ENCODE measurements at regions not wholly inside any gene's neighbourhood (a gene's known extent, or its start where the extent isn't known, plus 50 kb on each side); places are given as distances from the start of the nearest gene placed in this dataset.

DNA sequence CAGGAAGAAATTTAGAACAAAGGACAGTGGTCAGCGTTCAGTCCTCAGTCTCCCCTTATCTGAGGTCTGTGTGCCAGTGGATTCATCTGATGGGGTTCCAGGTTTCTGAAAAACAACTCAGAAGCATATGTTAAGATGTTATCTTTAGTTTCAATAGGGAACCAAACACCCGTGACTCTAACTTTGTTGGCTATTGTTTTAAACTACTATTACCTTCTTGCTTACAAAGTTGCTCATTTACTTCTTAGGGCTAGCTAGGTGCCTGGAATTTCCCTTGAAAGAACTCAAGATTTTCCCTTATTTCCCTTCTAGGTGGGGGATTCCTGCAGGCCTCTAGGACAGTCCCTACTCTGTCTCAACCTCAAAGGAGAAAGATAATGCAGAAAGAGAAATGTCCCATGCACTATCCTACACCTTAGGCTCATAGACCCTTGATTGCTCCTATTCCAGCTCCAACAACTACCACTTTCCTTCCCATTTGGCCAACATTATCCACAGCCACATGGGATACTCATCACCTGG lies 192.5 kb upstream of the LYZL1 start:
- no peak for FAIRE-seq

DNA sequence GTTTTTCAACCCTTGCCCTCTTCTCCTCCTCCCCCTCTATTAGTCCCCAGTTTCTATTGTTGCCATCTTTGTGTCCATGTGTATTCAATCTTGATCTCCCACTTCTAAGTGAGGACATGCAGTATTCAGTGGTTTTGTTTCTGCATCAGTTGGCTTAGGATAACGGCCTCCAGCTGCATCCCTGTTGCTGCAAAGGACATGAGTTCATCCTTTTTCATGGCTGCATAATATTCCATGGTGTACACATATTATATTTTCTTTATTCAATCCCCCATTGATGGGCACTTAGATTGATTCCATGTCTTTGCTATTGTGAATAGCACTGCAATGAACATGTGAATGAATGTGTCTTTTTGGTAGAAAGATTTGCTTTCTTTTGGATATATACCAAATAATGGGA lies 190.4 kb upstream of the LYZL1 start:
- FAIRE-seq, result no peak

DNA sequence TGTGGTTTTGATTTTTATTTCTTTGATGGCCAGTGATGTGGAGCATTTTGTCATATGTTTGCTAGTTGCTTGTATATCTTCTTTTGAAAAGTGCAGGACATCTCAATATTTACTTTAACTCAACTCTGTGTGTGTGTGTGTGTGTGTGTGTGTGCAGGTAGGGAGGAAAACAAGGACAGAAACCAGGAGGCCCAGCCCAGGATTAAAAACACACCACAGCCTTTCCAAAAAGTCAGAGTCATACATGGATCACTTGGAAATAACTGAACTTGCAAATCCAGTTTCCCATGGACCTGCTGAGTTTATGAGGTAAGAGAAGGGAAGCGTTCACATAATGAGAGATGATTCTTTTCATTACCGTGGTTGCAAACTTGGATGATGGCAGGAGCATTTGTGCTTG lies 189.9 kb upstream of the LYZL1 start:
- FAIRE-seq, result no peak

DNA sequence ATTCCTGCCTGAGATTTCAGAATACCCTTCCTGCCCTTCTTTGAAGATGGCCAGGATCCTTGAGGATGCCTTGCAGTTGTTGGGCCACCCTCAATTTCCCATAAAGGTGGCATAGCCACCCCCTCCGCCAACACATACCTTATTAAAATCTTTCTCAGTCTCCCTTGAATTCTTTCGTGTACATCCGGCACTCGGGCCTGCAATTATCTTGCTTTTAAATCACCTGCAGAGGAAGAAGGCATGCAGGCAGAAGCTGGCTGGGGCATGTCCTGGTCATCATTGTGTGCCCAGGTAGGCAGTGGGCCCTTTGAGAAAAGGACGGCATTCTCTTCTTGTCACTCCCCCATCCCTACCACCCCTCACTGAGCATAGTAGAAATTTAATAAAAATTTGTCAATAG lies 189.5 kb upstream of the LYZL1 start:
- no peak for FAIRE-seq

DNA sequence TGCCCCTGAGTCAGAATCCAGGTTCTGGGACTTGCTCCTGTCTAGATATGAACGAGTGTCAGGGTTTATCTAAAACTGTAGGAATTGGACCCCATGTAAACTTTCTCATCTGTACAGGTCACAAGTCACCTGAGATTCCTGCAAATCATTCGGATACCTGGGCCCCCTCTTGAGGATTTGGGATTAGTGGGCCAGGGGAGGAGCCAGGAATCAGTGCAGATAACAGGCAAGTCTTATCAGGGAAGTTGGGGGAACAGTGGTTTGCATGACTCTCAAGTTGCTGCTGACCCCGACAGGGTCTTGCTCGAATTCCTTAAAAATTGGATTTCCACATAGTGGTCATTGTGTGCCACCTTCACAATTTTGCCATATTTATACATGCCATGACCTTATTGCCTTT lies 188.4 kb upstream of the LYZL1 start:
- FAIRE-seq, result no peak

DNA sequence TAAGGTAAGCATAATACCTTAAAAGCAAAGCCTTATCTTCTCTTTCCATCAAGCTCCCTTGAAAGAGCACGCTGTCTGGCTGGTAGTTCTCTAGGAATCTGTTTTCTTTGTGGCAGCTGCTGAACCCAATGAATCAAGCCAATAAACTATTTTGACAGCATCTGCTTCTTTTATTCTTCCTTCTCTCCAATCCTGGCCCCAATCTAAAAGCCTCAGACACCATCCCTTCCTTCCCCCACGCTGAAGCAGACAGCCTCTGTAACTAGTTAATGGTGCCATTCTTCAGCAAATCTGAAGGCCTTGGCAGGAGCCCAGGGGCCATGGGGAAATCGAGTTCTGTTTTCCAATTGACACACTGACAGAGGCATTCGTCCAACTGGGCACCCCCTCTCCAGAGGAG lies 186.6 kb upstream of the LYZL1 start:
- FAIRE-seq, result no peak

DNA sequence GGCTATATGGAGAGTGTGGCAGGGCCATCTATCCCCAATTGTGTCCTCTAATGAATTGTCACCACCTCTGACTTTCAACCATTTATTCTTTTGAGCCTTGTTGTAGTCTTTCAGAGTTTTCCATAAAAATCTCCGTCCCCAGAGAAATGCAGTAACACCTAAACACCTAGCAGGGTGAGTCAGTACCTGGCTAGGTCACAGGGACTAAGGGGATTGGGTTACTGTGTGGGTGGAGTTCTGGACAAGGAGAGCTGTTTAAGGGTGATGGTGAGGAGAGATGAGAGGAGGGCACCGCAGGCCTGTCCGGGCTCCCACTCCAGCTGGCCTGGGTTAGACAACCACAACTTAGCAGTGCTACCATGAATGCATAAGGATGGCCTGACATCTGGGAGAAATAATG lies 186.2 kb upstream of the LYZL1 start:
- FAIRE-seq, result no peak

DNA sequence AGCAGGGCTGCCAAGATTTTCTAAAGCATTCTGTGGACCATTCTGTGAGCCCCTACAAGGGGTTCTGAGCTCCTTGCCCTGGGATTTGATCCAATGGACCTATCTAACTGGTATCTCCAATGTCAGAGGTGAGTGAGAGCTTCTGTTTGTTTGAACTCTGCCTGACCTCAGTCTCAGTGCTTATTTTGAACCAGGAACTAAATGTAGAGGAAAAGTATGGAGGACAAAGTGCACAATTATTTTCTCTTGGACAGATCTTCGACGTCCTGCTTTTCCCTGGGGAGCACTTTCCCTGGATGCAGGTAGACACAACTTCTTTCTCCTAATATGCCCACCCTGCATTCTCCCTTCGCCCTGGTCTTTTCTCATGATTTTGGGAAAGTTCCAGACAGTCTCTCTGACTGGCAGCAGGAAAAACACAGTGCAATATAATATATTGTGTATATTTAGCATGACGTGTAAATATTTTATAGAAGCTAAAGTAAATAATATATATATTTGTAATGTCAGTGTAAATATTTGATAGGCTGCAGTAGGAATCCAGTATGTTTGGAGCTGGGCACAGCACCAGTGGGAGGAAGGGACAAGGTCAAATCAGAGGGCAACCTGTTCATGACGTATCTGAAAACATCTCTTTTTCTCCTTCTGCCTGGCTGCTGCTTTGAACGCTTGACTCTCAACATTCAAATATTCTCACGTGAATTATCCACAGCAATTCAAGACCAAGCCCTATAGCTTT lies 184.0 kb upstream of the LYZL1 start:
- no peak for FAIRE-seq

DNA sequence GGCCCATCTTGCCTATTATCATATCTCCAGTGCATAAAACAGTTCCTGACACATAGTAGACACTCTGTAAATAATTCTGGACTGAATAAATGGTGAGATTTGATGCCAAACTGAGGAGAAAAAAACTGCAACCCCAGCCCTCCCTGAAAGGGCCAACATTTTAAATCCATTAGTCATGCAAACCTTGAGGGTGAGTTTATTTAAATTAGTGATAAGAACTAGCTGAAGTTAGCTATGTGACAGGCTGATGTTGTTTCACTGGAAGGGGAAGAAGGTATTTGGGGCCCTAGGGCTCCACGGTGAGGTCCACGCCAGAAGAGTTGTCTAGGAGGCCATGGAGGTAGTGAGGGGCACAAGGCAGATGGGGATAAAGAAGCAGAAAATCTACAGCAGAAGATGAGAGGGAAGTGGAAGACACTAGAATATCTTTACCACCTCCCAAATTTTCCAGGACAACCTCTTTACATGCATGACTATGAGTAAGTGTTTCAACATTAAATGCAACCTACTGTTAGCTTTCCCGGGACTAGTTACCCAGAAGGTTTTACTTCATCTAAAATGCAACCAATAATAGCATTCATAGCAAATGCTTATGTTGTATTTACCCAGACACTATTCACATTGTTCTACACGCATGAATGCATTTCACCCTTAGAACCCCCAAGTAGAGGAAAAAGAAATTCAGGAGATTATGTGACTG lies 183.2 kb upstream of the LYZL1 start:
- no peak for FAIRE-seq

DNA sequence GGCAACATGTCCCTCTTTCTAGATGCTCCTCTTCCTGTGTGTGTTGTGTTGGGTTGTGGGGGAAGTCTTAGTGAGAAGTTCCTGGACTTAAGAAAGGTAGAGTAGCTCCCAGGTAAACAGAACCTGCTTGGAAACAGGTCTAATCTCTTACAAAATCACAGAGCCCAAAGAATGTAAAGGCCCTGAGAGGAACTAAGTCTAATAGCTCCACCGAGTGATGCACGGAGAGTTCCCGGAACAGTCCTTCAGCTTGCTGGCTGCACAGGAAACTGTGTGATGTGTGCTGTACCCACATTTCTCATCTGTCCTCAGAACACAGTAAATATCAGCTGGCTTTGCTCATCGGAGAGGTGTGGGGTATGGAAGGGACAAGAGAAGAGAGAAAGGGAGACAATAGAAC lies 182.6 kb upstream of the LYZL1 start:
- no peak for FAIRE-seq

DNA sequence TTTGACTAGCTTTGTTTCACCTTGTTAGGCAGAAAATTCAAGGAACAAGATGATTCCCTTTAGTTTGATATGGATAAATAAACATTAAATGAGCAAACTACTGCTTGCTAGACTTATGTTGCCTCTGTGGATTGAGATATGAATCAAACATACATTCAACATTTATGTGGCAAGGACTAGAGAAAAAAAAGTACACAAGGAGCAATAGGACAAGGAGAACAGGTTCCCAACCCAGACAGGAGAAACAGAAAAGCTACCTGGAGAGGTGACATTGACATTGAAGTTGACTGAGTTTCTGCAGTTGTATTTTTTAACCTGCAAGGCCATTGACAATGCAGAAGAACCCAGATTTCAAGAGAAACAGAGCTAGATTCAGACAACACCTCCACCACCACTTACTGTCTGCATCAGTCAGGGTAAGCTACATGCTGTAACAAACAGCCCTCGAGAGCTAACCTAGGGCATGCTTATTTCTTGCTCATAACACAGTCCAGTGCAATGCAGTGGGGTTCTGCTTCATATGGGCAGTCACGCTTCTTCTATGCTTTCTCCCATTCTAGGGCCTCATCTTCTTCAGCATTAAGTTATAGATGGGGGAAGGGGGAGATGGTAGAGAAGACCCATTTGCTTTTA lies 180.9 kb upstream of the LYZL1 start:
- FAIRE-seq, result no peak

DNA sequence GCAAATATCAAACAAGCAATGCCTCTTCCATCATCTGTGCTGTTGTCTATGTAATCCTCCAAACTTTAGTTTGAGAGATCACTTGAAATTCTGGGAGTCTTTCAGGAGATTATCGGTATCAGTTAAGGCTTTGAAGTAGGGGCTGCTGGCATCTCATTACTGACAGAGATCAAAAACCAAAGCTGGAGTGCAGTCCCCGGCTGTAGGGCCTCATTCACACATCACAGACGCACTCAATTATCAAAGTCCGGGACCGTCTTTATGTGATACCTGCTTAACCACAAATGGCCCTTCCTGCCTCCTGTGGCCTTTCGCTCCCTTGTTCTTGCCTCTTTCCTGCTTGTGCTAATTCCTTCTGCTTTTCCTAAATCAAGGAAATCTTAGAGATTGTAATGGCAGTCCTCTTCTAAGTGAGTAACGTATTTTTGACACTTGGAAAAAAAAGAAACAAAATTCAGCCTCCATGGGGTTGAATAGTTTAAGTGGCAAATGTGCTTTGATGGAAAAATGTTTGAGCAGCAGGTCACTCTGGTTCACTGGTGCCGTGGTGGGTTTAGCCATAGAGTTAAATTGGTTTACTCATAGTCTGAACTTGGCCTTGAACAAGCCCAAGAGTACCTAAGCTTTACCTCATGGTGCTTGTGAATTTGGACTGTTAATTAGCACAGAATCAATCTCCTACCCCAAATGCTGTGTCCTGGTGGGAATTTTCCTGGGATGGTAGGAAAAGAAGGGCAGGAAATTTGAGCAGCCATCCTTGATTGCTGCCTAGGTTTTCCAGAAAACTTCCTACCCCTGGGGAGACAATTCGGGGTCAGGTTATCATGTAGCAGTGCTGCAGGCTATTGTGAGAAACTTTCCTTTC lies 178.9 kb upstream of the LYZL1 start:
- no peak for FAIRE-seq

DNA sequence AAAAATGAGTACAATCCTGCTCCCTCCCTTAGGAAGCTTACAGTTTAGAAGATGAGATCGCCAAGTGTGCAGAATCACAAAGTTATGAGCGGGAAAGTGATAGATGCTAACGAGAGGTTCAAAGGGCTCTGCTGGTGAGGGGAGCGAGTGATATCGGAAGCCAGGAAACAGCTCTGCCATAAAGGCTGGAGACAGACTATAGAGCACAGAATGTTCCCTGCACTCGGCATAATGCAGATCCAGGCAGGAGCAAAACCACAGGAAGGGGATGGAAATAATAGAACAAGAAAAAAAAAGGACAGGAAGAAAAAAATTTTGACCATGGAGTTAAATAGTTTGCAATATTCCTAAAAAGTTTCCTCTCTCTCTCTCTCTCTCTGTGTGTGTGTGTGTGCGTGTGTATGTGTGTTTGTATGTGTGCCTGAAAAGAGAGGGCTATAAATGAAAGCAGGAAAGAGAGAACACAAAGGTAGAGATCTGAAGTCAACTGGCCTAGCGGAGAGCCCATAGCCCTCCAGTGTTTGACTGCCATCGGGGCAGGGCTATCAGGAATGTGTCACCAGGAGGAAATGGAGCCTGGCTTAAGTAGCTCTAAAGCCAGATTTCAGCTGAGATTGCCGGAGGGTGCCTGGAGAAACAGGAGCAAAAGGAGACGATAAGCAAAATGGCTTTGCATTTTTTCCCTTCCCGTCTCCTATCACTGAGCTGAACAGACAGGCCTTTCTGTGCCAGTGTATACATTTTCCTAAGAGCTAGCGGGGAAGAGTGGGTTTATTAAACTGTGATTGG lies 175.8 kb upstream of the LYZL1 start:
- FAIRE-seq, result no peak

DNA sequence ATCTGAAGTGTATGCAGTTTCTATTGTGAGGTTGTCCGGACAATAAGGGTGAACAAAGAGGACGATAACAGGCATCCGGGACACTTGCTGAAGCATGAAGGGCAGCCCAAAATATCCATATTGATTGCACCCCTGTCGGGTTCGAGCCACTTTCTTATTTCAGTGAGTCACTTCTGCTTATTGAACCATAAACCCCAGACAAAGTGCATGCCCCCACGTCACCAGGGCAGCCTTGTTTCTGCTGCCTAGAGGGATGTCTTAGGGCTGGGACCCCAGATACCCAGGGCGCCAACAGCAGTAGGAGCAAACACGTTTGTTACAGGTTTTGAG lies 175.3 kb upstream of the LYZL1 start:
- no peak for FAIRE-seq

DNA sequence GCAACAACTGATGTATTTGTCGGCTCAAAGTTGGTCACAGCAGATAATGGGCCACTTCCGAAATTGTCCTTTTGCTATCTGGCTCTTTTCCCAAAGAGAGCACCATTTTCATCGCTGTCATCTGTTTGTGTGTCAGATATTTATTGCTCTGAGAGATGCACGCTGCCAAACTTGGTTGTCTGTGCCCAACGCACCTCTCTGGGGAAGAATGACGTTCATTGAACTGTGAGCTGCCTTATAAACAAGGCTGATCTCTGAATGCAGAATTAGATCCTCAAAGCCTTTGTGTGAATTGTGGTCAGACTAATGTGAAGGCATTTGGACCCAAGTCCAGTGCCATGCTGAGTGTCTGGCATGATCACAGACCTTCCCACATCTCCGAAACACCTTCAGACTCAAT lies 174.7 kb upstream of the LYZL1 start:
- FAIRE-seq, result no peak

DNA sequence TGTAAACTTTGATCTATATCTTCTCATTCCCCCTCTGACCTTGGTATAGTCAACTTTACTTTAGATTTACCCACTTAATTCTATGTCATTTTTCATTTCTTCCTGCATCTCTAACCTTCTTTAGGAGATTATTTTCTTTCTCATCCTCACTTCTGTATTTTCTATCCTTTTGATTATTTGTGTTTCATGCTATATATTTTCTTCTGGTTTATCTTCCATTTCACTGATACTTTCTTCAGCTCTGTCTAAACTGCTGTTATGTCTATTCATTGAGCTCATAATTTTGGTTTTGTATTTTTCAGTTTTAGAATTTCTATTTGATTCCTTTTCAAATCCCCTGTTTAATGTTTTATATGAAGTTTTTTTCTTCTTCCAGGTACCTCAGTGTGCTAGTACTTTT lies 171.1 kb upstream of the LYZL1 start:
- peak; percentile 5 for FAIRE-seq

DNA sequence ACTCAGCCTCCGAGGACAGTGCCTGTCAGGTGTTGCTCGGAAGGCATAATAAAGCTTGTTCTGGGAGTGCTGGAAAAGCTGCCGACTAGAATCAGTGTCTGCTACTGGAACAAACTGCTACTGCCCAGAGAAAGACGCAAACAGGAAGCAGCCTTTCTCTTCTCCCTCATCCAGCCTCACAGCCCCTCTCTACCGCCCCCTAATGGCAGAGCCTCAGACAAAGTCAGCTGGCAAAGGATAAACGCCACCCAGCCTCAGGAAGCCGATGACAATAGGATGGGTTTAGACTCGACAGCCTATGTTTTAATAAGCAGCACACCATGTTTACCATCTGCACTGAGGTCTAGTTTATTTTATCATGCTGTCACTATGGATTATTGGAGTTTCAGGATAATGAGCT lies 169.5 kb upstream of the LYZL1 start:
- no peak for FAIRE-seq

DNA sequence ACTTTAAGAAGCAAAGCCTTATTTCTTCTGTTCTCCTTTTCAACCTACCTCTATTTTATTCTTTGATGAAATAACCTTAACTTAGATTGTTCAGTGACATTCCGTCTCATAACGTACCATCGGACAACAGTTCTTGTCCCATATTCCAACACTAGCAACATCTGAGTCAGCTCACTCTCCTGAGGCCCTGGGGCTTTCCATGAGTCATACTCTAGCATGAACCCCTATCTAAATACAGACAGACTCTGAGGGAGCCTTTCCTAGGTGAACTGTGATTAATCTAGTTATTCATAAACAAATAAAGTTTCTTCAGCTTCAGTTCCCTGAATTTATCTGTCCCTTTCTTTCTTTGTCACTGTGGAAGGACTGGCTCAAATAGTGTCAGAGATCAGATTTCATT lies 168.7 kb upstream of the LYZL1 start:
- FAIRE-seq, result peak; percentile 96

DNA sequence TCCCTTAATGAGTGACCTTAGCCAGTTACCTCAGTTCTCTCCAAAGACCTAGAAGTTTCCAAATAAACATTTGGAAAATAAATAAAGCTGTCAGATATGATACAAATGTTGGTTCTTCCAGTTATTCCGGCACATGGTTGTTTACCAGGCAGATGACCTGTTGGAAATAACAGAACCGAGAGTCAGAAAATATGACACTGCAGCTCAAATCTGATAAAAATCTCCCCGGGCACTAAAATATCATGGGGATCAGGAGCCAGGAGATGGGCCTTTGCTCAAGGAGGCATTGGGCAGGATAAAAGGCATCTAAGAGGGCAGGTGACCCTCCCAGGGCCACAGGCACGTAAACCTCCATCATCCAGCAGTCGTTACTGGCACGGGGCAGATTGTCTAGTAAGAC lies 164.0 kb upstream of the LYZL1 start:
- FAIRE-seq, result no peak

DNA sequence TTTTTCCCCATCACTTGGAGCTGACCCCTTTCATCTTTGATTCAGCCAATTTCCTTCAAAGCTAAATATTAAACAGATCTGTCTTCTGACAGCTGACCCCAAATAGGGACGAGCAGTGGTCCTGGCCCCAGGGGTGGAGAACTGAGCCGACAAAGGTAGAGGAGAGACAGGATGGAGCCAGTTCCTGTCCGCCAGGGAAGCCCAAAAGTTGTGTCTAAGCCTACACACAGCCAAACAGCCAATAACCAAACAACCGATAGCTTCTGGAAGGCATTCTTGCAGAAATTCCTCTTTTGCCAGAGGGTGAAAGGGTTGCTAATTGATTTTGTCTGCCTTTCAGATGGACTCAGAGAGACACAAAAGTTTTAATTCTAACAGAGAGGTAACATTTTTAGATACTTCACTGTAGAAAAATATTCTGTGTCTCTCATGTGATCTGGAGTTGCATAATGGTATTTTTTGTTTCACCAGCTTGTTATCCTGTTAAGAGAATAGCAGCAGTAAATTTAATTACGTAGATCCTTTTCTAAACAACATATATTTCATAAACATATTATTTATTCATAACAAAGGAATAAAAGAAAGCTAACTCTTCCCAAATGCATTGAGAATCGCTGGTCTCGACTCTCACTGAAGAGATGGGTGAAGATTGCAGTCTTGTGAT lies 161.7 kb upstream of the LYZL1 start:
- no peak for FAIRE-seq

DNA sequence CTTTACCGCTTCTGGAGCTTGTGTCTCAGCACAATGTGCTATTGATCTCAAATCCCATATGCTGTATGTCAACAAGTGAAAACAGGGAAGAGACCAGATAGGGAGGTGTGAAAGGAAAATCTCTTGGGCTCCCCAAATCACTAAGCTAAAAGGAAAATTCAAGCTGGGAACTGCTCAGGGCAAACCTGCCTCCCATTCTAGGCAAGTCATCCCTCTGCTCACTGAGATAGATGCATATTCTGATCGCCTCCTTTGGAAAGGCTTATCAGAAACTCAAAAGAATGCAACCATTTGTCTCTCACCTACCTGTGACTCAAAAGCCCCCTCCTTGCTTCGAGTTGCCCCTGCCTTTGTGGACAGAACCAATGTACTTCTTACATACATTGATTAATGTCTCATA lies 161.1 kb upstream of the LYZL1 start:
- no peak for FAIRE-seq

DNA sequence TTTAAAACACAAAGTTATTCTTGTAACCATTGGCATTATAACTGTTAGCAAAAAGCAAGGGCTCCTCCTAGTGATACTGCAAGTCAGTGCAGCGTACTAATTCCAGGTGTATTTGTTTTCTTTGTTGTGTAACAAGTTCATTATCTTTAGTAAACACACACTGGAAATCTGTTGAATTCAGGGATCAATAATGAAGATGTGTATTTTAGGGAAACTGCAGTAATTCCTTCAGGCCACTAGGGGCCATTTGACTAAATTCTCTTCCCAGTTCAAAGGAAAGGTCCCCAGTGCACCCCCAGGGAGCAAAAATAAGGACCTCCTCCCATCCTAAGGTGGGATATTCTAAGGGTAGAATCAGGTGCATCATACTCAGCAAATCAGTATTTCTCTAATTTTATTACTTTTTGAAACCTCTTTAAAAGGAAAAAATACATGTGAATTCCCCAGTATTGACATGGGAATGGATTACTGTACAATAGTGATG lies 158.6 kb upstream of the LYZL1 start:
- FAIRE-seq, result peak; percentile 62

Data from islet of Langerhans (tissue), 1 donor.